C4-2B (cell line): ENCODE measurements at regions not wholly inside any gene's neighbourhood (a gene's known extent, or its start where the extent isn't known, plus 50 kb on each side); places are given as distances from the start of the nearest gene placed in this dataset.

ENCODE experiments used
- ZFX ChIP-seq: fragments of 450-650 bp; IDR thresholded peaks from 2 replicates; pipeline ENCODE4 v1.6.1; 2017
- TF ChIP-seq, protein P1 (sequence below): fragments of 450-650 bp; conservative IDR thresholded peaks from 2 replicates; pipeline ENCODE4 v1.5.1; 2017; ENCODE audit warnings: mild to moderate bottlenecking

DNA sequence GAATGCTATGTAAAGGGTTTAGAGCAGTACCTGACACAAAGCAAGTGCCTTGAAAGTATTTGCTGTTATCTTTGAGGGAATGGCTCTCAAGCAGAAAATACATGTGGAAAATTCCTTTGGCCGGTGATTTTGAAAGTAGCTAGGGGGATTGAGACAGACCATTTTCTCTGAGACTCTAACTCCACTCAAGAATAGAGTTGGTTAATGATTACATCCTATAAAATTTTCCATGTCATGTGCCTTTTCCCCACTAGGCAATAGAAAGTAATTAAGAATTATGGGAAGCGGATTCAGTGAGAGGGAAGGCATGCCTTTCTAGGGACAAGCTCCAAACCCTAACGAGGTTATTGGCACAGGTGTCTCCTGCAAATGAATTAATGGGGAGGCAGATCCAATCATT lies 276.0 kb downstream of the GPATCH2 start:
- TF ChIP-seq, protein P1, sequence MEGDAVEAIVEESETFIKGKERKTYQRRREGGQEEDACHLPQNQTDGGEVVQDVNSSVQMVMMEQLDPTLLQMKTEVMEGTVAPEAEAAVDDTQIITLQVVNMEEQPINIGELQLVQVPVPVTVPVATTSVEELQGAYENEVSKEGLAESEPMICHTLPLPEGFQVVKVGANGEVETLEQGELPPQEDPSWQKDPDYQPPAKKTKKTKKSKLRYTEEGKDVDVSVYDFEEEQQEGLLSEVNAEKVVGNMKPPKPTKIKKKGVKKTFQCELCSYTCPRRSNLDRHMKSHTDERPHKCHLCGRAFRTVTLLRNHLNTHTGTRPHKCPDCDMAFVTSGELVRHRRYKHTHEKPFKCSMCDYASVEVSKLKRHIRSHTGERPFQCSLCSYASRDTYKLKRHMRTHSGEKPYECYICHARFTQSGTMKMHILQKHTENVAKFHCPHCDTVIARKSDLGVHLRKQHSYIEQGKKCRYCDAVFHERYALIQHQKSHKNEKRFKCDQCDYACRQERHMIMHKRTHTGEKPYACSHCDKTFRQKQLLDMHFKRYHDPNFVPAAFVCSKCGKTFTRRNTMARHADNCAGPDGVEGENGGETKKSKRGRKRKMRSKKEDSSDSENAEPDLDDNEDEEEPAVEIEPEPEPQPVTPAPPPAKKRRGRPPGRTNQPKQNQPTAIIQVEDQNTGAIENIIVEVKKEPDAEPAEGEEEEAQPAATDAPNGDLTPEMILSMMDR, result no peak
- TF ChIP-seq ZFX, result no peak
